Keratinocyte (primary cell): ENCODE measurements at regions not wholly inside any gene's neighbourhood (a gene's known extent, or its start where the extent isn't known, plus 50 kb on each side); places are given as distances from the start of the nearest gene placed in this dataset.

Experiments
- EZH2 ChIP-seq: IDR thresholded peaks from one replicate; pipeline ENCODE4 v1.6.1; 2012; ENCODE audit warnings: inconsistent platforms, mild to moderate bottlenecking, low read length, moderate library complexity
- TF ChIP-seq, protein P1 (sequence below), 3 experiments: IDR thresholded peaks in 1 of 3; conservative IDR thresholded peaks in 1 of 3; optimal IDR thresholded peaks in 1 of 3; 2 replicates in 2 of 3; 3 replicates in 1 of 3; pipeline versions ENCODE3 to v1.5.1; 2011; ENCODE audit warnings: low read length in 3 of 3, mild to moderate bottlenecking in 3 of 3, moderate library complexity in 2 of 3, control low read depth in 1 of 3, inconsistent platforms in 1 of 3; ENCODE audit not compliant: insufficient read depth in 2 of 3; ENCODE audit errors: extremely low read depth in 1 of 3

DNA sequence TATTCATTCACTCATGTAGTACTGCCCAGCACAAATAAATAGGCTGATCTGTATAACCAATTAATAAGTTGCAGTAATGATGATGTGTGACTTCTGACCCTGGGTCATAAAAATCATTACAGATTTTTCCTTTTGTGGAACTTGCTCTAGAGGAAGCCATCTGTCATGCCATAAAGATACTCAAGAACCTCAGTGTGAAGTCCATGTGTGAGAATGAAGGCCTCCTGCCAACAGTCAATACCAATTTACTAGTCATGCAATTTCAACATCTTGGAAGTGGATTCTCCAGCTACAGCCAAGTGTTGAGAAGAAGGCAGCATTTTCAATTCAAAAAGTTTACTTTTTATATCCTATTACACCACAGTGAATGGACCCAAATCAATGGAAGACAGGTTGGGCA lies 435.6 kb upstream of the LRRC4C start:
- TF ChIP-seq, protein P1, sequence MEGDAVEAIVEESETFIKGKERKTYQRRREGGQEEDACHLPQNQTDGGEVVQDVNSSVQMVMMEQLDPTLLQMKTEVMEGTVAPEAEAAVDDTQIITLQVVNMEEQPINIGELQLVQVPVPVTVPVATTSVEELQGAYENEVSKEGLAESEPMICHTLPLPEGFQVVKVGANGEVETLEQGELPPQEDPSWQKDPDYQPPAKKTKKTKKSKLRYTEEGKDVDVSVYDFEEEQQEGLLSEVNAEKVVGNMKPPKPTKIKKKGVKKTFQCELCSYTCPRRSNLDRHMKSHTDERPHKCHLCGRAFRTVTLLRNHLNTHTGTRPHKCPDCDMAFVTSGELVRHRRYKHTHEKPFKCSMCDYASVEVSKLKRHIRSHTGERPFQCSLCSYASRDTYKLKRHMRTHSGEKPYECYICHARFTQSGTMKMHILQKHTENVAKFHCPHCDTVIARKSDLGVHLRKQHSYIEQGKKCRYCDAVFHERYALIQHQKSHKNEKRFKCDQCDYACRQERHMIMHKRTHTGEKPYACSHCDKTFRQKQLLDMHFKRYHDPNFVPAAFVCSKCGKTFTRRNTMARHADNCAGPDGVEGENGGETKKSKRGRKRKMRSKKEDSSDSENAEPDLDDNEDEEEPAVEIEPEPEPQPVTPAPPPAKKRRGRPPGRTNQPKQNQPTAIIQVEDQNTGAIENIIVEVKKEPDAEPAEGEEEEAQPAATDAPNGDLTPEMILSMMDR (optimal IDR thresholded peaks at IDR 0.05 in 1 of 3, IDR thresholded peaks at IDR 0.05 in 1 of 3, conservative IDR thresholded peaks at IDR 0.05 in 1 of 3; ENCODE audit: extremely low read depth in 1 of 3, insufficient read depth in 2 of 3, low read length in 3 of 3): no peak
- TF ChIP-seq EZH2: no peak
